PC-9 (cell line): ENCODE measurements at regions not wholly inside any gene's neighbourhood (a gene's known extent, or its start where the extent isn't known, plus 50 kb on each side); places are given as distances from the start of the nearest gene placed in this dataset.

ENCODE experiments used
- EZH2 ChIP-seq: fragments of 200-600 bp; sonication (generic); IDR thresholded peaks from 2 replicates; pipeline ENCODE4 v1.8.0; 2017; ENCODE audit warnings: antibody characterized with exemption, low read depth
- TF ChIP-seq, protein P1 (sequence below): fragments of 200-600 bp; sonication (generic); conservative IDR thresholded peaks from 2 replicates; pipeline ENCODE4 v1.6.1; 2017; ENCODE audit warnings: mixed run types, antibody characterized with exemption, mild to moderate bottlenecking, moderate library complexity

DNA sequence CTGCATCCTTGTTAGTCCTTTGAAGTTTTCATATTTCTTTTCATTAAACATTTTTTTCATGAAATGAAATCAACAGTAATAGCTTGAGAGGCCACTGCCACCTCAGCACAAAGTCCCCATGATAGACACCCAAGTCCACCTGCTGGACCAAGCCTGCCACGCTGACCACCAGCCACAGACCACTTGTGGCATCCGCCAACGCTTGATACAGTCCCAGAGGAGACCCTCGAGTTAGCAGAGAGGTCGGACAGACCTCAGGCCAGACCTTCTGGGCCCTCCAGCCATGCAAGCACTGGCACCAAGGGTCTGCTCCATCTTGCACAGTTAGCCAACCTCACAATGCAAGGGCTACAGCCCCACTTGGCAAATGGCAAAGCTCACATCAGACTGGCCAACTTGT, 91.8 kb upstream of the RTL6 start:
- no peak for TF ChIP-seq EZH2
- TF ChIP-seq, protein P1, sequence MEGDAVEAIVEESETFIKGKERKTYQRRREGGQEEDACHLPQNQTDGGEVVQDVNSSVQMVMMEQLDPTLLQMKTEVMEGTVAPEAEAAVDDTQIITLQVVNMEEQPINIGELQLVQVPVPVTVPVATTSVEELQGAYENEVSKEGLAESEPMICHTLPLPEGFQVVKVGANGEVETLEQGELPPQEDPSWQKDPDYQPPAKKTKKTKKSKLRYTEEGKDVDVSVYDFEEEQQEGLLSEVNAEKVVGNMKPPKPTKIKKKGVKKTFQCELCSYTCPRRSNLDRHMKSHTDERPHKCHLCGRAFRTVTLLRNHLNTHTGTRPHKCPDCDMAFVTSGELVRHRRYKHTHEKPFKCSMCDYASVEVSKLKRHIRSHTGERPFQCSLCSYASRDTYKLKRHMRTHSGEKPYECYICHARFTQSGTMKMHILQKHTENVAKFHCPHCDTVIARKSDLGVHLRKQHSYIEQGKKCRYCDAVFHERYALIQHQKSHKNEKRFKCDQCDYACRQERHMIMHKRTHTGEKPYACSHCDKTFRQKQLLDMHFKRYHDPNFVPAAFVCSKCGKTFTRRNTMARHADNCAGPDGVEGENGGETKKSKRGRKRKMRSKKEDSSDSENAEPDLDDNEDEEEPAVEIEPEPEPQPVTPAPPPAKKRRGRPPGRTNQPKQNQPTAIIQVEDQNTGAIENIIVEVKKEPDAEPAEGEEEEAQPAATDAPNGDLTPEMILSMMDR = no peak
